HL-60/S4 (cell line): ENCODE measurements at regions not wholly inside any gene's neighbourhood (a gene's known extent, or its start where the extent isn't known, plus 50 kb on each side); places are given as distances from the start of the nearest gene placed in this dataset.
"Not testable (repeated sequence)": the region's sequence is repeated elsewhere in the genome, so short reads cannot be mapped to it uniquely, and the experiment has no call there.

Experiments used
- in situ Hi-C: fragments of 300-500 bp; cut with MboI; formaldehyde crosslinking; loops from 2 replicates; pipeline ENCODE4 v1.14.3; 2022; ENCODE audit warnings: low sequenced_read_pairs

- in situ Hi-C loops: no loop called here
These were observed 119.7 kb upstream of the CRIM1 start for GRCh38 chr2:36235882-36236281.

- in situ Hi-C loops: no loop called here
These were observed 120.2 kb upstream of the CRIM1 start for GRCh38 chr2:36235426-36235825.

GRCh38 chr2:36223259-36223658, 132.3 kb upstream of the CRIM1 start:
- in situ Hi-C loops: no loop called here

GRCh38 chr2:36222485-36222884, 133.1 kb upstream of the CRIM1 start:
- in situ Hi-C loops: no loop called here

GRCh38 chr2:36214691-36215090, 140.9 kb upstream of the CRIM1 start:
- in situ Hi-C loops: no loop called here

- in situ Hi-C loops: no loop called here
These were observed 152.2 kb upstream of the CRIM1 start for GRCh38 chr2:36203366-36203765.

- in situ Hi-C loops: no loop called here
These were observed 158.2 kb upstream of the CRIM1 start for GRCh38 chr2:36197181-36197971.

GRCh38 chr2:36193680-36194079, 161.9 kb upstream of the CRIM1 start:
- in situ Hi-C loops: no loop called here

- in situ Hi-C loops: no loop called here
These were observed 162.6 kb upstream of the CRIM1 start for GRCh38 chr2:36192983-36193382.

- in situ Hi-C loops: no loop called here
These were observed 165.5 kb upstream of the CRIM1 start for GRCh38 chr2:36190097-36190496.

GRCh38 chr2:36185624-36186023, 170.0 kb upstream of the CRIM1 start:
- in situ Hi-C loops: no loop called here

- in situ Hi-C loops: no loop called here
These were observed 170.7 kb upstream of the CRIM1 start for GRCh38 chr2:36184848-36185247.

GRCh38 chr2:36180789-36181482, 174.6 kb upstream of the CRIM1 start:
- in situ Hi-C loops: not testable (repeated sequence)

- in situ Hi-C loops: not testable (repeated sequence)
These were observed 175.3 kb upstream of the CRIM1 start for GRCh38 chr2:36180293-36180692.

- in situ Hi-C loops: not testable (repeated sequence)
These were observed 175.8 kb upstream of the CRIM1 start for GRCh38 chr2:36179668-36180269.

- in situ Hi-C loops: no loop called here
These were observed 177.2 kb upstream of the CRIM1 start for GRCh38 chr2:36178384-36178783.

GRCh38 chr2:36177282-36177681, 178.3 kb upstream of the CRIM1 start:
- in situ Hi-C loops: no loop called here

- in situ Hi-C loops: no loop called here
These were observed 180.7 kb upstream of the CRIM1 start for GRCh38 chr2:36174920-36175319.

- in situ Hi-C loops: no loop called here
These were observed 181.7 kb upstream of the CRIM1 start for GRCh38 chr2:36173760-36174404.

GRCh38 chr2:36172824-36173223, 182.8 kb upstream of the CRIM1 start:
- in situ Hi-C loops: no loop called here

- in situ Hi-C loops: no loop called here
These were observed 184.8 kb upstream of the CRIM1 start for GRCh38 chr2:36170805-36171204.
